Duodenal mucosa (tissue), 2 donors: ENCODE measurements at regions not wholly inside any gene's neighbourhood (a gene's known extent, or its start where the extent isn't known, plus 50 kb on each side); places are given as distances from the start of the nearest gene placed in this dataset.
"Not testable (repeated sequence)": the region's sequence is repeated elsewhere in the genome, so short reads cannot be mapped to it uniquely, and the experiment has no call there.

Experiments used
- H3K27ac ChIP-seq: one replicate; pipeline ENCODE4 v1.7.0; 2013; ENCODE audit warnings: low read depth, low read length
- H3K27me3 ChIP-seq, 2 donors: one replicate each; pipeline ENCODE4 v1.7.0; 2013; ENCODE audit warnings: low read length in 2 of 2, control low read depth in 1 of 2; ENCODE audit not compliant: insufficient read depth in 2 of 2, control insufficient read depth in 1 of 2
- H3K36me3 ChIP-seq, 2 donors: one replicate each; pipeline ENCODE4 v1.7.0; 2013; ENCODE audit warnings: low read length in 2 of 2, control low read depth in 1 of 2; ENCODE audit not compliant: insufficient read depth in 2 of 2, control insufficient read depth in 1 of 2
- H3K4me1 ChIP-seq, 2 donors: one replicate each; pipeline ENCODE4 v1.7.0; 2013; ENCODE audit warnings: low read length in 2 of 2, control low read depth in 1 of 2; ENCODE audit not compliant: insufficient read depth in 2 of 2, control insufficient read depth in 1 of 2
- H3K4me3 ChIP-seq, 2 donors: one replicate each; pipeline ENCODE4 v1.7.0; 2013; ENCODE audit warnings: low read length in 2 of 2, low read depth in 1 of 2
- H3K9ac ChIP-seq, 2 donors: one replicate each; pipeline ENCODE4 v1.7.0; 2013; ENCODE audit warnings: low read length in 2 of 2, low read depth in 1 of 2
- H3K9me3 ChIP-seq, 2 donors: one replicate each; pipeline ENCODE4 v1.7.0; 2013; ENCODE audit warnings: low read length in 2 of 2, control low read depth in 1 of 2; ENCODE audit not compliant: control insufficient read depth in 1 of 2

DNA sequence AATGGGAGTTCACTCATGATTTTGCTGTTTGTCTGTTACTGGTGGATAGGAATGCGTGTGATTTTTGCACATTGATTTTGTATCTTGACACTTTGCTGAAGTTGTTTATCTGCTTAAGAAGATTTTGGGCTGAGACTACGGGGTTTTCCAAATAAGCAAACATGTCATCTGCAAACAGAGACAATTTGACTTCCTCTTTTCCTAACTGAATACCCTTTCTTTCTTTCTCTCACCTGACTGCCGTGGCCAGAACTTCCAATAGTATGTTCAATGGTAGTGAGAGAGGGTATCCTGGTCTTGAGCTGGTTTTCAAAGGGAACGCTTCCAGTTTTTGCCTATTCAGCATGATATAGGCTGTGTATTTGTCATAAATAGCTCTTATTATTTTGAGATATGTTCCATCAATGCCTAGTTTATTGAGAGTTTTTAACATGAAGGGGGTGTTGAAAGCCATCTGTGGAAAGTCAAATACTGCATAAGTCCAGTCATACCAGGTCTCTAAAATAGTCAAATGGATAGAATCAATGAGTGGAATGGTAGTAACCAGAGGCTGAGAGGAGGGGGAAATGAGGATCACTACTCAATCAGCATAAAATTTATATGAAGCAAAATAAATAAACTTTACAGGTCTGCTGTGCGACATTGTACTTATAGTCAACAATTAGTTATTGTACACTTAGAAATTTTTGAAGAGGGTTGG lies 610.4 kb upstream of the ADGRB3 start:
- H3K9me3 ChIP-seq: peaks cover 0 to 12% of the 10 kb centered on the region in 2 donors
- no peak overlapping the region for H3K4me3 ChIP-seq
- no peaks in the 10 kb centered on the region for H3K27me3 ChIP-seq
- H3K9ac ChIP-seq: no peak overlapping the region
- H3K27ac ChIP-seq: no peak overlapping the region
- no peaks in the 10 kb centered on the region for H3K4me1 ChIP-seq
- no peaks in the 10 kb centered on the region for H3K36me3 ChIP-seq

DNA sequence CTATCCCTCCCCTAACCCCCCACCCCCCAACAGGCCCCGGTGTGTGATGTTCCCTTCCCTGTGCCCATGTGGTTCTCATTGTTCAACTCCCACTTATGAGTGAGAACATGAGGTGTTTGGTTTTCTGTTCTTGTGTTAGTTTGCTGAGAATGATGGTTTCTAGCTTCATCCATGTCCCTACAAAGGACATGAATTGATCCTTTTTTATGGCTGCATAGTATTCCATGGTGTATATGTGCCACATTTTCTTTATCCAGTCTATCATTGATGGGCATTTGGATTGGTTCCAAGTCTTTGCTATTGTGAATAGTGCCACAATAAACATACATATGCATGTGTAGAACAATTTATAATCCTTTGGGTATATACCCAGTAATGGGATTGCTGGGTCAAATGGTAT lies 612.1 kb upstream of the ADGRB3 start:
- not testable (repeated sequence) for H3K4me1 ChIP-seq, H3K27me3 ChIP-seq, H3K9ac ChIP-seq, H3K4me3 ChIP-seq, H3K36me3 ChIP-seq, H3K9me3 ChIP-seq, H3K27ac ChIP-seq

DNA sequence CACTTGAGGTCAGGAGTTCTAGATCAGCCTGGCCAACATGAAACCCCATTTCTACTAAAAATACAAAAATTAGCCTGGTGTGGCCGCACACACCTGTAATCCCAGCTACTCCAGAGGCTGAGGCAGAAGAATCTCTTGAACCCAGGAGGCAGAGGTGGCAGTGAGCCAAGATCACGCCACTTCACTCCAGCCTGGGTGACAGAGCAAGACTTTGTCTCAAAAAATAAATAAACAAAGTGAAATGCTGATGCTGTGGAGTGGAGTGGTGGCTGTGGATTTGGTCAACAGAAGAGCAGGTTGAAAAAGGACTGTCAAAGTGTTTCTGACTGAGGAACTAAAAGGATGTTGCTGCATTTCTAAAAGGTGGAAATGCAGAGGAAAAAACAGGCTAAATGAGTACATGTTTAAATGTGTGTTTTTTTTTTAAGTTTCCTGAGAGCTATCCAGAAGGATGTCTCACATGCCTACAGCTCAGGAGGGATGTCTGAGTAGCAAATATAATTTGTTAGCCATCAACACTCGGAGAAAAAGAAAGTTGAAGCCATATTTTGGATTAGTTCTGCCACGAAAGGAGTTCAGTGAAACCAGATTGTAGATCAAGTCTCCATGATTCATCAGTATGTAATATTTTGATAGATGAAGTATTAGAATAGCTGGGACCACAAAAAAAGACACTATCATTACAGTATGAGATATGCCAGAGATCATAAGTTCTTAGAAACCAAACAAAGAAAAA lies 621.1 kb upstream of the ADGRB3 start:
- Histone ChIP-seq H3K27me3 (no peaks in the 10 kb centered on the region), H3K9me3 (peaks cover 0 to 11% of the 10 kb centered on the region in 2 donors), H3K36me3 (no peaks in the 10 kb centered on the region), H3K4me1 (no peaks in the 10 kb centered on the region), H3K9ac (no peak overlapping the region), H3K4me3 (no peak overlapping the region), H3K27ac (no peak overlapping the region)

DNA sequence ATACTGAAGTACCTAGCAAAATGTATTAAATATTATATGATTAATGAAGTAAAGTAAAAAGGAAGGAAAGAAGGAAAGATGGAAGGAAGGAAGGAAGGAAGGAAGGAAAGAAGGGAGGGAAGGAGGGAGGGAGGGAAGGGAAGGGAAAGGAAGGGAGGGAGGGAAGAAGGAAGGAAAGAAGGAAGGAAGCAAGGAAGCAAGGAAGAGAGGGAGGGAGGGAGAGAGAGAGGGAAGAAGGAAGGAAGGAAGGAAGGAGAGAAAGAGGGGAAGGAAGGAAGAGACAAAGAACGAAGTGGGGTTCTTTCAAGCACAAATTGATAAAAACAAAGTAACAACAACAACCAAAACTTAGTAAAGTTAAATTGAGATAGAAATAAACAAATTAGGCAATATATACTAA lies 622.3 kb upstream of the ADGRB3 start:
- no peaks in the 10 kb centered on the region for H3K36me3 ChIP-seq
- H3K27me3 ChIP-seq: no peaks in the 10 kb centered on the region
- H3K4me1 ChIP-seq: no peaks in the 10 kb centered on the region
- peaks cover 0 to 11% of the 10 kb centered on the region in 2 donors for H3K9me3 ChIP-seq
- no peak overlapping the region for H3K9ac ChIP-seq
- H3K27ac ChIP-seq: no peak overlapping the region
- no peak overlapping the region for H3K4me3 ChIP-seq

DNA sequence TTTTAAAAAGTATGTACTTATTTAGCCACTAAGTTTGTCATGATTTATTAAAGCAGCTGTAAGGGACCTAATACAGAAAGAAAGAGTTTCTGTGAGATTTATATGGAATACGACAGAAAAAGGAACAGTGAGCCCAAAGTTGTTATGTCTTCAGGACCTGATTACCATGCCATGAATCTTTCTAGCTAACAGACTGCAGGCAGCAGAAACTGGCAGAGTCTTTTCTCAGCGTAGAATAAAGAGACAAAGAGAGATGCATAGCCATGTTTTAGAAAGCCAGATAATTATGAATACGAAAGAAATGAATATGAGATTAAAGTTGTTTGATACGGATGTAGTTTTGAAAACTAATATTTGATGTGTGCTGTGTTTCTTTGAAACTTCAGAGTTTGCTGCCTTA lies 624.1 kb upstream of the ADGRB3 start:
- peaks cover 0 to 11% of the 10 kb centered on the region in 2 donors for H3K9me3 ChIP-seq
- H3K9ac ChIP-seq: no peak overlapping the region
- no peaks in the 10 kb centered on the region for H3K36me3 ChIP-seq
- no peaks in the 10 kb centered on the region for H3K4me1 ChIP-seq
- H3K4me3 ChIP-seq: no peak overlapping the region
- no peak overlapping the region for H3K27ac ChIP-seq
- H3K27me3 ChIP-seq: no peaks in the 10 kb centered on the region

DNA sequence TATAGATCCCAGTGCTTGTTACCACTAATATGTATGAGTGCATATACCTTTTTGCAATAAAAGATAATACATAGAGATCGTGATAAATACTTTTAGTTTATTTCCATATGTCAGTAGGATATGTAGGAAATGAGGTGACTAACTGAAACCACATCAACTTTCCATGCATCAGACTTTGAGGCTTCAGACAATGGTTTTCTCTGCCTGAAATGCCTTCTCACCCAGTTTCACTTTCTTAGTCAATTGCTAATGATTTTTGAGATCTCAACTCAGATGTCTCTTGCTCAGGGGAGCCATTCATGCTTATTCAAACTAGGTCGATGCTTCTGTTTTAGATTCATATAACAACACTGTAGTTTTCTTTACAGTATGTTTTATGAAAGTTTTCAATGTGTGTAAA lies 626.6 kb upstream of the ADGRB3 start:
- H3K9ac ChIP-seq: no peak overlapping the region
- H3K4me3 ChIP-seq: no peak overlapping the region
- H3K9me3 ChIP-seq: peaks cover 0 to 8% of the 10 kb centered on the region in 2 donors
- no peaks in the 10 kb centered on the region for H3K36me3 ChIP-seq
- no peak overlapping the region for H3K27ac ChIP-seq
- no peaks in the 10 kb centered on the region for H3K27me3 ChIP-seq
- H3K4me1 ChIP-seq: no peaks in the 10 kb centered on the region

DNA sequence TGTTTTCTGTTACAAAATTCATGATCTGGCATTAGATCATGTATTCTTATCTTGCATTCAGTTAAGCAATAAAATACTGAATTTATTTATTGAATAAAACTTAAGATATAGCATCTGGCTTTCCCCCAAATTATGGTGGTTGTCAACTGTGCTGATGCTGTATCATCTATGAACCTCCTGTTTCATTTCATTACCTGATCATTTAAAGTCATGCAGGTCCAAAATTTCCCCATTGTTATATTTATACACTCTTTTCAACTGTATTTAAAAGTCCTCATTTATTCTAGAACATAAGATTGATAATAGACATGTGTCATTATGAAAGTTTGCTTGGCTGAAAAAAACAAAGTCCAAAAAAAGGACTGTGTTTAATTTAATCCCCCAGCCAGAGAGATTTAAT lies 627.4 kb upstream of the ADGRB3 start:
- Histone ChIP-seq H3K9ac (no peak overlapping the region), H3K36me3 (no peaks in the 10 kb centered on the region), H3K4me1 (no peaks in the 10 kb centered on the region), H3K9me3 (peaks cover 0 to 8% of the 10 kb centered on the region in 2 donors), H3K27ac (no peak overlapping the region), H3K4me3 (no peak overlapping the region), H3K27me3 (no peaks in the 10 kb centered on the region)

DNA sequence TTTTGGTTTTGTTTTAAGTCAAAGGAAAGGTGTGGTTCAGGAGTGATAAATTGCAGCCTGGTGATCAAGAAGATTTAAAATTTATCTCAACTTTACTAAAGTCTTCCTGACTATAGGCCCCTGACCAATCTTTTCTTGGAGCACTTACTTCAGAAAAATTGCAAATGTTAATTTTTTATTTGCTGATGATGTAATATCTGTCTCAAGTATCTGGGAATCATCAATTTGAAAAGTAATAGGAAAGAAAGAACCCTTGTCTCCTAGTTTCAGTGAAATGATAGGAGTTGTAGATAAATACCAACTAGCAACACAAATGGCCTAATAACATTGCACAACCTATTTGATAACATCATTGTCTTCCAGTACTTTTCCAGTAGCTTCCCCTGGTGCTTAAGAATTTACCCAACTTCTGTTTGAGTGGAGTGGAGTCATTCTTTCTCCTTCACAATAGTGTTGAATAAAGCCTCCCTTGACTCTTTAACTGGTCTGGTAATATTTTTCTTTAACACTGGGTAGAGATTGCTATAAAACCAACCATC lies 648.3 kb upstream of the ADGRB3 start:
- H3K9ac ChIP-seq: no peak overlapping the region
- H3K27me3 ChIP-seq: no peaks in the 10 kb centered on the region
- no peak overlapping the region for H3K27ac ChIP-seq
- H3K4me3 ChIP-seq: no peak overlapping the region
- H3K36me3 ChIP-seq: no peaks in the 10 kb centered on the region
- H3K4me1 ChIP-seq: no peaks in the 10 kb centered on the region
- H3K9me3 ChIP-seq: peaks cover 2 to 5% of the 10 kb centered on the region in 2 donors

DNA sequence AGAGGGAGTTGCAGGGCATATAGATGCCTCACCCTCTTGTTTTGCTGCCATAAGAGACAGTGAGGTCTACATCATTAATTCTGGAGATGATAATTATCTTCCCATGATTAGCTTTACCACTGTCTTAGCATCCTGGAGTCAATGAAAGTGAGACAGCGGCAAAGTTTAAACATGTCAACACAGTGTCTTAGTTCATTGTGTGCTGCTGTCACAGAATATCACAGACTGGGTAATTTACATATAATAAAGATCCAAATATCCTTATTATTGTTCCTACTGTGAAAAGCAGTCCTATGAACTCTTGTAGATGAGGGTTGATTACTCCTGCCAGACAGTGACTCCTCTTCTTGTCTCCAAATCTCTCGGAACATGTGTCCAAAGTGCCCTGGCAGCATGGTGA lies 658.6 kb upstream of the ADGRB3 start:
- Histone ChIP-seq H3K4me3 (no peak overlapping the region), H3K4me1 (no peaks in the 10 kb centered on the region), H3K36me3 (no peaks in the 10 kb centered on the region)

DNA sequence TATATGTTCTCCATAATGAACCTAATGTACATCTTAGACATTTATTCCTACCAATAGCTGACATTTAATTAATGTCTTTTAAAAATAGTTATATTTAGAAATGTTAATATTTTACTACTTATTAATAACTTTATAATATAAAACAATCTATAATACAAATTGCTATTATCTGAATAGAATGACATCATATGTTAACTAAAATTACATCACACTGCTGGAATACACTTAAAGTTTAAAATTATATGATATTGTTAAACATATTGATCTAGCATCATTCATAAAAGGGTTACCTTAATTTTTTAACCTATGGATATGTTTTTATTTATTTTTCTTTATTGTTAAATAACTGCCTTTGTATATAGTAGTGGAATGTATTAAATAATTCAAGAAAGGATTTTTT lies 660.2 kb upstream of the ADGRB3 start:
- no peak overlapping the region for H3K4me3 ChIP-seq
- no peaks in the 10 kb centered on the region for H3K27me3 ChIP-seq
- no peak overlapping the region for H3K9ac ChIP-seq
- no peaks in the 10 kb centered on the region for H3K9me3 ChIP-seq
- no peaks in the 10 kb centered on the region for H3K4me1 ChIP-seq
- no peaks in the 10 kb centered on the region for H3K36me3 ChIP-seq
- H3K27ac ChIP-seq: no peak overlapping the region

More for the DNA sequence above, 658.6 kb upstream of the ADGRB3 start:
- no peak overlapping the region for H3K9ac ChIP-seq
- no peaks in the 10 kb centered on the region for H3K9me3 ChIP-seq
- no peaks in the 10 kb centered on the region for H3K27me3 ChIP-seq
- H3K27ac ChIP-seq: no peak overlapping the region
